NCI-H1105 treated with DMSO at 0.1 percent for 48 hours (cell line): ENCODE measurements at regions not wholly inside any gene's neighbourhood (a gene's known extent, or its start where the extent isn't known, plus 50 kb on each side); places are given as distances from the start of the nearest gene placed in this dataset.

ENCODE experiments used
- DNase-seq: peaks from one replicate; lab custom pipeline; 2025; lab: John Stamatoyannopoulos, UW

GRCh38 chr2:157184161-157184895, 73.2 kb upstream of the GALNT5 start:
- no peak for DNase-seq

DNA sequence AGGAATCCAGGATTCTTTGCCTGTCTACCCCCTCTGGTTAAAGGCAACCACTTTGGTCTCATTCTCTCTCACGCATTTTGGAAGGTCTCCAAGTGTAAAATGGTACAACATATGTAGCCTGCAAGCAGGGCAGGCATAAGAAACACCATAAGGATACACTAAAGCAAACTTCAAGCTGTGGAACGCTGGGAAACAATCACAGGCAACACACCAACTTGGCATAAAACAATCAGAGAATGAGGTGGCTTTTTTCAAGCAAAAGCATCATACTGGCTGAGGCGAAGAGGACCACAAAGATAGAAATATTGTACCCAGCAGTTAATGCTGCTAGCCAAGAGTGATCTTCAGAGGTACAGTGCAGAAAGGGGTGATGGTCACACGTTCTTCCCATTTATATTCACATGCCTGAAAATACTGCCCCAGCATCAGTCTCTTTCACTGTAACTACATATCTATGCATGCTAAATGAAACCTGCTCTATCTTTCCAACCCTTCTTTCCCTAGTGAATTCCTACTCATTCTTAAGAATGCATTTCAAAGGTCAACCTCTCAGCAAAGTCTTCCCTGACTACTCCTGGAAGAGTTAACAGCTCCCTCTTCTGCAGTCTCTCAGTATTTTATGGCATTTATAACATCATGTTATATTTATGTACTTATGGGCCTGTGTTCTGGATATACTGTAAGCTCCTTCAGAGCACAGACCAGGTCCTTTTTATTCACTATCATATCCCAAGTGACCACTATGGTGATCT, 71.9 kb upstream of the GALNT5 start:
- no peak for DNase-seq

DNA sequence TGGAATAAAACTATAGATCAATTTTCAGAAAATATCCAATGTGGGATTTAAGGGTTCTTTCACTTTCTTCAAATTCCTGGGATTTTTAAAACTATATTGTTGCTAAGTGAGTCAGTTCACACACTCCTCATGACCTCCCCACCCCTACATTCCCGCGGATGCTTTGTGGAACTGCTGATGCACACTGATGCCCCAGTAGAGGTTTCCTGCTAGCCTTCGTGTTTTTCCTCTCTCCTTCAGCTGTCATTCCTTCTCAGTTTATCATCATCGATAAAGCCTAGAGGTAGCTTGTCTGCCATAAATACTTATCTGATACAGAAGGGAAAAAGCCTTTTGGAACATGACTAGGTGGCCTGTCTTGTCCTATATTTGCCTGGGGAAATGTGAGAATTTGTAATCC, 67.4 kb upstream of the GALNT5 start:
- DNase-seq: no peak

DNA sequence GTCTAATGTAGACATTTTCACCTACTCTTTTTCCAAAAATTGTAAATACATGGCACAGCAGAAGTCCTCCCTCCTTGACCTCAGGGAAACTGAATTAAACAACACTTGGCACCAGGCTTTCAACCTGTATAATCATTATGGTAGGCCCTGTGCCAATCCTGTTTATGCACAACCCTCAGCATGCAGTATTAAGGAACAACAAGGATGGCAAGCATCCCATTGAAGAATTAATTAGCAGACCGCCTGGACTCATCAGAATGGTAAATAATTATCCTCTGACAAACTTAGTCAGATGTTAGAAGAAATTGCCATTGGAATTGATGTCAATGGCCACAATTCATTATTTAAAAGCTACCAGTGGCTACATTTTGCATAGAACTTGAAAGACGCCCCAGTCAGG, 66.3 kb upstream of the GALNT5 start:
- peak; percentile 51 for DNase-seq

GRCh38 chr2:157192445-157193423, 64.8 kb upstream of the GALNT5 start:
- no peak for DNase-seq

DNA sequence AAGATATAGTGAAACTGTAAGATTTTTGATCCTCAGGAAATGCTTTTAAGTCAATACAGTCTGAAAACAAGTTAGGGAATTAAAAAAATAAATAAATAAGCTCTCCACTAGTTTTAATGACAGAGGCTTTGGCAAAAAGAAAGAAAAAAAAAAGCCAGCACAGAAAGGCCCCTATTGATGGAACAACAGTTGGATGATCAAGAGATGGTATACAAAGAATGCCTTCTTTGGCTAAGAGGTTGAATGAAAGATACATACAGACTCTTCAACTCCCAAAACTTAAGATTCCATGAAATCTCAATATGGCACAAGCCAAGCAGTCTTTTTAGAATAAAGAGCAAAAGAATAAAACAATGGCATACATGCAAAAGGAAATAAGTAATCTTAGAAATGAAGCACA, 64.0 kb upstream of the GALNT5 start:
- DNase-seq: no peak

- peak; percentile 40 for DNase-seq
Observed at GRCh38 chr2:157194097-157194688, 63.3 kb upstream of the GALNT5 start.

- DNase-seq: no peak
Observed at GRCh38 chr2:157194844-157195243, 62.7 kb upstream of the GALNT5 start.

- DNase-seq: no peak
Observed at GRCh38 chr2:157196956-157197355, 60.5 kb upstream of the GALNT5 start.

GRCh38 chr2:157197848-157198247, 59.7 kb upstream of the GALNT5 start:
- no peak for DNase-seq

GRCh38 chr2:157203651-157204050, 53.9 kb upstream of the GALNT5 start:
- DNase-seq: no peak

DNA sequence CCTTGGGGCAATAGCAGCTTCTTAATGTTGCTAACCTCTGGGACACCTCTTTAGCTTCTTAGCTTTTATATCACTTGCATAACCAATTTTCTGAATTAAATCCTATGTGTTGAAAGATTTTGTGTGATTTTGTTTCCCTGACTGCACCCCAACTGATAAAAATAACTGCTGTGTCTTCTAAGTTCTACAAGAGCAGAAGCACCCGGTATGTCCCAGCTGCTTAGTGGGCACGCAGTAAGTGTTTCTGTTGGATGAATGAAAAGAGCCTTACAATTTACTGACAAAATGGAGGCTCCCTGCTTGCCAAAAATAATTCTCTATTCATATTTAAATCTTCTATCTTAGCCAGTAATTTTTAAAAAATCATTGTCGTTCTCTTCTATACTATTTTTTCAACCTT, 53.1 kb upstream of the GALNT5 start:
- no peak for DNase-seq

DNA sequence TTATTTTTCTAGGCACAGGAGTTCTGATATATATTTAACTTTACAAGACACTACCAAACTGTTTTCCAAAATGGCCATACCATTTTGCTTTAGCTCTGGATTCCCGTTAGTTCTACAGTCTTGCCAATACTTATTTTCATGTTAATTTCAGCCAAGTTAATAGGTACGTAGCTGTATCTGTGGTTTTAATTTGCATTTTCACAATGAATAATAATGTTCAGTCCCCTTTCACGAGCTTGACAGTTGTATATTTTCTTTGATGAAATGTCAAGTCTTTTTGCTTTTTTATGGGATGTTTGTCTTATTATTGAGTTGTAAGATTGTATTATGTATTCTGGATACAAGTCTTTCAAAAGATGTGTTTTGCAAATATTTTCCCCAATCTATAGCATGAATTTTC, 50.6 kb upstream of the GALNT5 start:
- DNase-seq: no peak
